ENCODE measurements at regions not wholly inside any gene's neighbourhood (a gene's known extent, or its start where the extent isn't known, plus 50 kb on each side); places are given as distances from the start of the nearest gene placed in this dataset.

GRCh38 chr2:23028106-23028505 lies 356.9 kb upstream of the KLHL29 start:
- POLR2A ChIA-PET (ENCODE audit: low non-redundant PET), result no interaction called here
- no peak overlapping the region for H3K27ac ChIP-seq

GRCh38 chr2:23029111-23029510 lies 355.9 kb upstream of the KLHL29 start:
- POLR2A ChIA-PET (ENCODE audit: low non-redundant PET), result no interaction called here
- no peak for DNase-seq (ENCODE audit: low spot score)
- TF ChIP-seq CTCF (conservative IDR thresholded peaks at IDR 0.05; ENCODE audit: low read depth), result no peak
- CTCF ChIA-PET, result no interaction called here
- no peak overlapping the region for H3K27ac ChIP-seq

More at GRCh38 chr2:23028106-23028505, 356.9 kb upstream of the KLHL29 start:
- TF ChIP-seq CTCF (conservative IDR thresholded peaks at IDR 0.05; ENCODE audit: low read depth), result no peak
- CTCF ChIA-PET, result no interaction called here
- DNase-seq (ENCODE audit: low spot score), result no peak

DNA sequence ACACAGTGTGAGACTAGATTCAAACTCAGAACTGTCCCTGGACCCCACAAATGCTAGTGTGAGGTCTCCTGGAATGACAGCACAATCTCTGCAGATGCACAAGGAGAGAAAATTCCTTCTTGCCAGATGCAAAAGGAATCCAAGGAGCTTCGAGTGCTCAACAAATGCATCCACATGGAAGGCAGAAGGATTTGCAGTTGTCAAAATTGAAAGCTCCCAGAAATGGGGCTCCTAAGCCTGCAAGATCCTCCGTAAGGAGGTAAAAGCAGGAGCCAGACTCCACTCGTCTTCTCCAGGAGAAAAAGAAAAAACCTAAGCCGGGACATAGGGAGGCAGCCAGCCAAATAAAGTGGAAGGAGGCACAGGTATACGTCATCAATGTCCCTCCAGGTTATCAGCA lies 355.0 kb upstream of the KLHL29 start:
- no peak for DNase-seq (ENCODE audit: low spot score)
- ChIA-PET CTCF (no interaction called here), POLR2A (ENCODE audit: low non-redundant PET) (no interaction called here)
- no peak for TF ChIP-seq CTCF (conservative IDR thresholded peaks at IDR 0.05; ENCODE audit: low read depth)
- no peak overlapping the region for H3K27ac ChIP-seq

GRCh38 chr2:23034996-23035395 lies 350.0 kb upstream of the KLHL29 start:
- H3K27ac ChIP-seq, result no peak overlapping the region
- no peak for DNase-seq (ENCODE audit: low spot score)
- POLR2A ChIA-PET (ENCODE audit: low non-redundant PET), result no interaction called here
- CTCF ChIA-PET, result interaction anchor here (0.6 kb wide), 1 partner anchor 107 kb away, joined by 3 read pairs; no protein-coding TSS in a partner anchor
- no peak for TF ChIP-seq CTCF (conservative IDR thresholded peaks at IDR 0.05; ENCODE audit: low read depth)

DNA sequence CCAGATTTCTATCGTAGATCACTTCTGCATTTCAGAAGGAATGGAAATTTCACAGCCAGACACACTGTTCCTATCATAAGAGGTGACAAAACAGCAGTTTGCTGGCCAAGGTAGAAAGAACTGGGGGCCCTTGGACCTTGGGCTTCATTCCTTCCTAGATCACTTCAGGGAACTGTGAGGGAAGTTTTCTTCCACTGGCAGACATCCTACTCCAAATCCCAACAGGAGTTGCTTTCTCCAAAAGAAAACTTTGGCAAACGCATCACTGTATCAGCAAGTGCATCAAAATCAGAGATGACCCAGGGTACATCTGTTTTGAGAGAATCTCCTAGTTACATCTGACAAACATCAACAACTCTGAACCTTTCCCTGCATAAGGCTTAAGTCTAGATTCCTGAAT lies 348.4 kb upstream of the KLHL29 start:
- DNase-seq (ENCODE audit: low spot score), result no peak
- no peak overlapping the region for H3K27ac ChIP-seq
- TF ChIP-seq CTCF (conservative IDR thresholded peaks at IDR 0.05; ENCODE audit: low read depth), result no peak
- CTCF ChIA-PET, result no interaction called here
- POLR2A ChIA-PET (ENCODE audit: low non-redundant PET), result no interaction called here

DNA sequence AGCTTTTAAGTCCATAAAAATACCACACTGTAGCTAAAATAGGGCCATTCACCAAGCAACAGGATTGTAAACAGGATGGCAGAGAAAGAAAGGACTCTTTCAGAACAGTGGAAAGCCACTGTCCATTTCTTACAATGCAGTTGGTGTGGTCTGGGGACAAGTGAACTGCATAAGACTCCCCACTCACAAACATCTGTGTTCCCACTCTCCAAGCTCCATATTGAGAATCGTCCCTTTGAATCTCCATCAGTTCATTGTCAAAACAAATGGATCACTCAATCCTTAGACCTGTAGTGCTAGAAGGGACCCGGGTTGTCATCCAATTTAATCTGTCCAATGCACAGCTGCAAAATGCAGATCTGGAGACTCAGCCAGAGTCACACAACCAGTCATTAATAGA lies 347.4 kb upstream of the KLHL29 start:
- TF ChIP-seq CTCF (conservative IDR thresholded peaks at IDR 0.05; ENCODE audit: low read depth), result no peak
- no peak overlapping the region for H3K27ac ChIP-seq
- ChIA-PET POLR2A (ENCODE audit: low non-redundant PET) (no interaction called here), CTCF (no interaction called here)
- DNase-seq (ENCODE audit: low spot score), result no peak

- DNase-seq (ENCODE audit: low spot score), result no peak
- CTCF ChIA-PET, result interaction anchor here (0.6 kb wide), 1 partner anchor 24 kb away, joined by 3 read pairs; no protein-coding TSS in a partner anchor
- no peak for TF ChIP-seq CTCF (conservative IDR thresholded peaks at IDR 0.05; ENCODE audit: low read depth)
- POLR2A ChIA-PET (ENCODE audit: low non-redundant PET), result no interaction called here
- H3K27ac ChIP-seq, result no peak overlapping the region
Observed at GRCh38 chr2:23041443-23041842, 343.5 kb upstream of the KLHL29 start.
